ENCODE measurements at regions not wholly inside any gene's neighbourhood (a gene's known extent, or its start where the extent isn't known, plus 50 kb on each side); places are given as distances from the start of the nearest gene placed in this dataset.

GRCh38 chr5:8523501-8523900 is 654.6 kb downstream of the MTRR start:
- TF ChIP-seq CTCF (IDR thresholded peaks at IDR 0.05 in 2 of 3, conservative IDR thresholded peaks at IDR 0.05 in 1 of 3; ENCODE audit: borderline replicate concordance in 1 of 3, insufficient read depth in 1 of 3, low read depth in 2 of 3, low read length in 2 of 3) (no peak), TCF7L2 (IDR thresholded peaks at IDR 0.05; ENCODE audit: borderline replicate concordance, extremely low read depth, insufficient read depth, insufficient read length) (no peak), ZFX (IDR thresholded peaks at IDR 0.05) (no peak), POLR2A (IDR thresholded peaks at IDR 0.05; ENCODE audit: borderline replicate concordance, extremely low read depth, insufficient read depth, insufficient read length) (no peak)
